Vagina (tissue), 2 donors: ENCODE measurements at regions not wholly inside any gene's neighbourhood (a gene's known extent, or its start where the extent isn't known, plus 50 kb on each side); places are given as distances from the start of the nearest gene placed in this dataset.

Source experiments
- CTCF ChIP-seq, 3 experiments: fragments of 450-650 bp in 2 of 3; fragments of 200-600 bp in 1 of 3; sonication (generic) in 1 of 3; IDR thresholded peaks; one replicate each; pipeline ENCODE4 v1.5.1; 2017 to 2019; ENCODE audit warnings: antibody characterized with exemption in 3 of 3, mild to moderate bottlenecking in 2 of 3, moderate library complexity in 2 of 3
- POLR2A ChIP-seq, 2 donors: fragments of 450-650 bp; IDR thresholded peaks; one replicate each; pipeline ENCODE4 v1.6.1; 2017; ENCODE audit warnings: antibody characterized with exemption in 2 of 2, mild to moderate bottlenecking in 2 of 2, moderate library complexity in 2 of 2
- POLR2AphosphoS5 ChIP-seq, 2 donors: sonication (generic); formaldehyde crosslinking; IDR thresholded peaks; one replicate each; pipeline ENCODE4 v1.9.0; 2017; ENCODE audit warnings: antibody characterized with exemption in 2 of 2, mild to moderate bottlenecking in 2 of 2, low read depth in 1 of 2; ENCODE audit not compliant: insufficient read depth in 1 of 2

DNA sequence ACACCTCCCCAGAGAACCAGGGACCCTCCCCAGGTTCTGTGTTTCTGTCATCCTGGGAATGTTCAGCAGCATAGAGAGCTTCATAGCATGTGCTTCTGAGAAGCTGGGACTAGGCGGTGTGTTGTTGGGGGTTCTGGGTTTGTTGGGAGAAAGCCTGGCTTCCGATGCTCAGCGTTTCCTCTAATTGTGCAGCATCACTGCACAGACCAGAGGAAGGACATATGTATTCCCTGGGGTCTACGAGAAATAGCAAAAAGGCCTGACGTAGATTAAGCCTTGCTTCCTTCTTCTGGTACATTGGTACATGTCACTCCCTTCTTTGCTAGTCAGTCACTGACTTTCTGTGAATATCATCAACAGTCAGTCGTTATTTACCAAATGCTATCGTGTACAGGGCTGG, 96.9 kb upstream of the SGK1 start:
- TF ChIP-seq CTCF (IDR thresholded peaks at IDR 0.05) (no peak), POLR2AphosphoS5 (IDR thresholded peaks at IDR 0.05; ENCODE audit: insufficient read depth in 1 of 2, low read depth in 1 of 2) (no peak), POLR2A (IDR thresholded peaks at IDR 0.05) (no peak)
